Kidney (tissue), 13 donors: ENCODE measurements at regions not wholly inside any gene's neighbourhood (a gene's known extent, or its start where the extent isn't known, plus 50 kb on each side); places are given as distances from the start of the nearest gene placed in this dataset.

Experiments used
- DNase-seq, 5 donors: peaks; one replicate each; pipeline ENCODE4 v3.0.0-alpha.2; 2013 to 2020
- FAIRE-seq: peaks from 2 replicates; lab custom pipeline; 2012; peaks lifted over from hg19 to GRCh38; lab: Jason Lieb, UNC
- H3K27ac ChIP-seq, 2 donors: one replicate each; pipeline ENCODE4 v1.7.0; 2013; ENCODE audit warnings: low read depth in 2 of 2, low read length in 2 of 2, inconsistent platforms in 1 of 2
- H3K27me3 ChIP-seq: one replicate; pipeline ENCODE4 v1.7.1; 2013; ENCODE audit warnings: low read length, inconsistent platforms; ENCODE audit not compliant: control insufficient read depth, insufficient read depth
- H3K36me3 ChIP-seq, 3 donors: one replicate each; pipeline versions ENCODE4 v1.7.0 to v1.7.1; 2013; ENCODE audit warnings: low read length in 3 of 3, control low read depth in 1 of 3, inconsistent platforms in 1 of 3; ENCODE audit not compliant: insufficient read depth in 3 of 3, control insufficient read depth in 2 of 3
- H3K4me1 ChIP-seq, 3 donors: one replicate each; pipeline versions ENCODE4 v1.7.0 to v1.7.1; 2013; ENCODE audit warnings: low read length in 3 of 3, inconsistent platforms in 1 of 3, low read depth in 1 of 3; ENCODE audit not compliant: control insufficient read depth in 2 of 3, insufficient read depth in 2 of 3
- H3K4me3 ChIP-seq, 3 donors: one replicate each; pipeline versions ENCODE4 v1.7.0 to v1.8.1; 2013; ENCODE audit warnings: low read length in 3 of 3, control low read depth in 1 of 3, inconsistent platforms in 1 of 3
- H3K9ac ChIP-seq, 3 donors: one replicate each; pipeline versions ENCODE4 v1.7.0 to v1.7.1; 2013; ENCODE audit warnings: low read length in 3 of 3, control low read depth in 1 of 3, inconsistent platforms in 1 of 3
- H3K9me3 ChIP-seq, 3 donors: one replicate each; pipeline versions ENCODE4 v1.7.0 to v1.7.1; 2013; ENCODE audit warnings: low read length in 3 of 3, control low read depth in 1 of 3, inconsistent platforms in 1 of 3; ENCODE audit not compliant: control insufficient read depth in 2 of 3, insufficient read depth in 1 of 3
- intact Hi-C: fragments of 100-400 bp; cut with DNase I; formaldehyde crosslinking; loops from one replicate; pipeline ENCODE4 v1.11.1; 2022
- TF ChIP-seq, protein P1 (sequence below): IDR thresholded peaks from 3 replicates; pipeline ENCODE4 v1.5.1; 2012; ENCODE audit warnings: mild to moderate bottlenecking, moderate library complexity, borderline replicate concordance; ENCODE audit not compliant: insufficient read depth; ENCODE audit errors: extremely low read depth
- donor health status: control.
- donor health status: control.
- donor health status: control.
- donor health status: control.
- donor health status: control.
- donor health status: DM: yes; HTN: yes; CAD: no.
- donor health status: Normal renal cell carcinoma (clear cell type).

DNA sequence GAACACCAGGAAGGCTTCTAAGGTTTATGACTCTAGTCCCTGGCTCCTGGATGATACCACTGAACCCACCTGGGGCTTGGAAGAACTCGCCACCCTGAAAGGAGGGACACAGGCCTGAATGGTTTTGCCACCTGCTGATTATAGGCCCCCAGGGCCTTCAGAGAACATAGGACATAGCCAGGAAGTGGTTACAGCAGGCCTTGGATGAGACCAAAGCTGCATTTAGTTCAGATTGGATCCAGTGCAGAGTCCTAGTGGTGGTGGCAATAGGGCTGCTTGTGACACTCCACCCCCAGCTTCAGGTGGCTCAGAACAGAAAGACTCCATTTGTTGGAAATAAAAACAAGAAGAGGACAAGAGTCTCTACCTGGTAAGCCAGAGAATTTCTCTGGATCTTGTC is 101.6 kb upstream of the PLPPR5 start:
- Histone ChIP-seq H3K27ac (no peak overlapping the region), H3K9me3 (no peaks in the 10 kb centered on the region), H3K36me3 (no peaks in the 10 kb centered on the region), H3K4me3 (no peak overlapping the region), H3K9ac (no peak overlapping the region), H3K4me1 (no peaks in the 10 kb centered on the region), H3K27me3 (no peaks in the 10 kb centered on the region)
- DNase-seq (no peak), FAIRE-seq (no peak)
- intact Hi-C loops = no loop called here
- TF ChIP-seq, protein P1, sequence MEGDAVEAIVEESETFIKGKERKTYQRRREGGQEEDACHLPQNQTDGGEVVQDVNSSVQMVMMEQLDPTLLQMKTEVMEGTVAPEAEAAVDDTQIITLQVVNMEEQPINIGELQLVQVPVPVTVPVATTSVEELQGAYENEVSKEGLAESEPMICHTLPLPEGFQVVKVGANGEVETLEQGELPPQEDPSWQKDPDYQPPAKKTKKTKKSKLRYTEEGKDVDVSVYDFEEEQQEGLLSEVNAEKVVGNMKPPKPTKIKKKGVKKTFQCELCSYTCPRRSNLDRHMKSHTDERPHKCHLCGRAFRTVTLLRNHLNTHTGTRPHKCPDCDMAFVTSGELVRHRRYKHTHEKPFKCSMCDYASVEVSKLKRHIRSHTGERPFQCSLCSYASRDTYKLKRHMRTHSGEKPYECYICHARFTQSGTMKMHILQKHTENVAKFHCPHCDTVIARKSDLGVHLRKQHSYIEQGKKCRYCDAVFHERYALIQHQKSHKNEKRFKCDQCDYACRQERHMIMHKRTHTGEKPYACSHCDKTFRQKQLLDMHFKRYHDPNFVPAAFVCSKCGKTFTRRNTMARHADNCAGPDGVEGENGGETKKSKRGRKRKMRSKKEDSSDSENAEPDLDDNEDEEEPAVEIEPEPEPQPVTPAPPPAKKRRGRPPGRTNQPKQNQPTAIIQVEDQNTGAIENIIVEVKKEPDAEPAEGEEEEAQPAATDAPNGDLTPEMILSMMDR = no peak

DNA sequence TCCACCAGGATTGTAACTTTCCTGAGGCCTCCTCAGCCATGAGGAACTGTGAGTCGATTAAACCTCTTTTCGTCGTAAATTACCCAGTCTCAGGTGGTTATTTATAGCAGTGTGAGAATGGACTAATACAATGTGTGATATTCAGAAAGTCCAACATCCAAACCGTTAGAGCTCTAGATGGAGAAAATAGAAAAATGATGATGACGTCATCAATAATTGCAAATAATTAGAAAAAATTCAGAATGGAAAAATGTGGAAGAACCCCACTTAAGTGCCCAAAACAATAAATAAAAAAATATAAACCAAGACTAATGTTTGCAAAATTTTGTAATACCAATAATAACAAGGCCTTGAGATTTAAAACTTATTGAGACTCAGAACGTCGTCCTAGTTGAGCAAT is 103.0 kb upstream of the PLPPR5 start:
- Histone ChIP-seq H3K9me3 (no peaks in the 10 kb centered on the region), H3K4me3 (no peak overlapping the region), H3K9ac (no peak overlapping the region), H3K27ac (no peak overlapping the region), H3K36me3 (no peaks in the 10 kb centered on the region), H3K4me1 (no peaks in the 10 kb centered on the region), H3K27me3 (no peaks in the 10 kb centered on the region)
- TF ChIP-seq, protein P1 = no peak
- DNase-seq = no peak
- intact Hi-C loops = no loop called here
- FAIRE-seq = no peak

DNA sequence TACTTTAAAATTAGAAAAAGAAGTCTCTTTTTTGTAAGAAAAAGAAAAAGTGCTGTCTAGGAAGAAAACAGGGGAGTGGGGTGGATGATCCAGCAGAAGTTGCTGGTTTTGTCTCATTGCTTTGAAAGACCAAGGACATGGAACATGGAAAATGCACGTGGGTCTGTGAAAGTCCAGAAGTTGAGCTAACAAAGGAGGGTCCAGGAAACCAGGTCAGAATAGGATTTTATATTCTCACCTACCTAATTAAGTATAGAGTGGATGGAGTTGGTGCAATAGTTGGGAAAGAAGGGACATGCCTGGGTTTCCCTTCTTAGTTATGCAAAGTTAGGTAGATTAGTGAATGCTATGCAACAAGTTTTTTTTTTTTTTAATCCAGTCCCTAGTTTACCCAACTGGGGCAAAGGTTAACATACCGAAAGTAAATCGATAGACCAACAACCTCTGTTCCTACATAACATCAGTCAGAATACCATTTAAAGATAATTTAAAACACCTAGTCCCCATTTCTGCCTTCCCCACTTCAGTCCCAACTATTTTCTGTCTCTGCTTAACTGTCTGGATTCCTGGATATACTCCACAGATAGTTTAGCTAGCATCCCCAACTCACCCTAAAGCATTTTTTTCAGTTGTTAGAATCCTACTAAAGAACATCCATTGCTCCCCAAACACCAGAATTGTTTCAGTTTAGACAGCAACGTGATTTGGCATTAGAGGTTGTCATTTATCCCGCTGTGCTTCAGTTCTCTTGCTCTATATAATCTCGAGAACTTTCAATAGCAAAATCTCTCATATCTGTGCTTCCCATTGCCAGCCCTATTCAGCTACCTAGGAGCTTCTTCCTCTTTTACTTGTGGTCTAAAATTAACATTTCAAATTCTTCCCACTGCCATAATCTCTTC is 105.7 kb upstream of the PLPPR5 start:
- no peaks in the 10 kb centered on the region for H3K27me3 ChIP-seq
- H3K36me3 ChIP-seq = no peaks in the 10 kb centered on the region
- no peaks in the 10 kb centered on the region for H3K4me1 ChIP-seq
- FAIRE-seq (no peak), DNase-seq (no peak)
- H3K9ac ChIP-seq = no peak overlapping the region
- intact Hi-C loops = no loop called here
- no peaks in the 10 kb centered on the region for H3K9me3 ChIP-seq
- no peak overlapping the region for H3K4me3 ChIP-seq
- no peak overlapping the region for H3K27ac ChIP-seq
- TF ChIP-seq, protein P1 = no peak

DNA sequence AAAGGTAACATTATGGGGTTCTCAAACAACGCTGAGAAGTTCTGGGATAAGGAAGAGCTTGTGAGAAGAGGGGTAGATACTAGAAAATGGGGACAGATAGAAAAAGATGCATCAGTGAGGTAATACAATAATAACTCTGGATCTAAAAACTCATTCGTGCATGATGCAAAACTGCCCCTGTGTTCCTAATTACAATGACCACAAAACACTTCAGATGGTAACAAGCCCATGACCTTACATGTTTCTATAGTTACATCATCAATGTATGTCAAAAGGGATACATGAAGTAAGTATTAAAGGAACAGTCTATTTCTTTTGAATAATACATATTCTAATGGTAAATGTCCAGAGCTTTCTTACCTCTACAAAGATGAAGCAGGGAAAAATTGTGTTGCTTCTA is 110.6 kb upstream of the PLPPR5 start:
- FAIRE-seq = no peak
- Histone ChIP-seq H3K4me3 (no peak overlapping the region), H3K4me1 (no peaks in the 10 kb centered on the region), H3K9ac (no peak overlapping the region), H3K36me3 (no peaks in the 10 kb centered on the region), H3K27ac (no peak overlapping the region), H3K27me3 (no peaks in the 10 kb centered on the region), H3K9me3 (no peaks in the 10 kb centered on the region)
- intact Hi-C loops = no loop called here
- no peak for DNase-seq
- TF ChIP-seq, protein P1 = no peak
